HEK293 (cell line): ENCODE measurements at regions not wholly inside any gene's neighbourhood (a gene's known extent, or its start where the extent isn't known, plus 50 kb on each side); places are given as distances from the start of the nearest gene placed in this dataset.
"Not testable (repeated sequence)": the region's sequence is repeated elsewhere in the genome, so short reads cannot be mapped to it uniquely, and the experiment has no call there.

Experiments
- CTCF ChIA-PET: fragments of 350-600 bp; formaldehyde crosslinking; extraction: SDS; loops from one replicate; lab custom pipeline; 2021; ENCODE audit warnings: antibody characterized with exemption; lab: Yijun Ruan, JAX
- POLR2A ChIA-PET: fragments of 300-600 bp; formaldehyde crosslinking; extraction: SDS; loops from one replicate; lab custom pipeline; 2020; ENCODE audit warnings: antibody characterized with exemption, inconsistent platforms; lab: Yijun Ruan, JAX
- H3K27ac ChIP-seq: fragments of 200-500 bp; sonication (Bioruptor generic); 2 replicates; pipeline ENCODE4 v1.5.1; 2014; ENCODE audit warnings: low read depth, low read length, control low read depth, inconsistent platforms; ENCODE audit errors: extremely low read depth
- H3K36me3 ChIP-seq, 2 experiments: fragments of 200-500 bp in 1 of 2; sonication (Bioruptor generic) in 1 of 2; 1 replicate in 1 of 2; 2 replicates in 1 of 2; pipeline ENCODE4 v1.5.1; 2014 to 2017; ENCODE audit warnings: inconsistent platforms in 2 of 2, low read length in 2 of 2; ENCODE audit not compliant: control insufficient read depth in 2 of 2, insufficient read depth in 1 of 2
- H3K4me1 ChIP-seq: fragments of 200-500 bp; sonication (Bioruptor generic); 2 replicates; pipeline ENCODE4 v1.5.1; 2014; ENCODE audit warnings: mild to moderate bottlenecking, low read length, inconsistent platforms; ENCODE audit not compliant: control insufficient read depth, insufficient read depth
- H3K4me3 ChIP-seq: 2 replicates; pipeline ENCODE4 v1.5.1; 2011; ENCODE audit warnings: low read depth, mild to moderate bottlenecking, control low read depth, low read length, moderate library complexity
- H3K9me3 ChIP-seq: fragments of 200-500 bp; sonication (Bioruptor generic); 2 replicates; pipeline ENCODE4 v1.5.1; 2014; ENCODE audit warnings: low read depth, low read length, inconsistent platforms; ENCODE audit not compliant: control insufficient read depth, insufficient read depth
- GLI4 ChIP-seq: fragments of 450-650 bp; formaldehyde crosslinking; IDR thresholded peaks from 2 replicates; pipeline ENCODE4 v1.5.1; 2016; ENCODE audit warnings: missing biosample characterization, missing genetic modification characterization
- INSM2 ChIP-seq: fragments of 450-650 bp; formaldehyde crosslinking; IDR thresholded peaks from 2 replicates; pipeline ENCODE4 v1.5.1; 2016; ENCODE audit warnings: missing biosample characterization, missing genetic modification characterization
- MYNN ChIP-seq: fragments of 450-650 bp; formaldehyde crosslinking; IDR thresholded peaks from 2 replicates; pipeline ENCODE4 v1.5.1; 2016; ENCODE audit warnings: missing biosample characterization, missing genetic modification characterization, borderline replicate concordance
- PRDM10 ChIP-seq: fragments of 450-650 bp; formaldehyde crosslinking; IDR thresholded peaks from 2 replicates; pipeline ENCODE4 v1.5.1; 2016; ENCODE audit warnings: missing biosample characterization, missing genetic modification characterization
- REST ChIP-seq: fragments of 450-650 bp; formaldehyde crosslinking; IDR thresholded peaks from 2 replicates; pipeline ENCODE4 v1.5.1; 2016; ENCODE audit warnings: missing biosample characterization, missing genetic modification characterization
- SCRT2 ChIP-seq: fragments of 450-650 bp; formaldehyde crosslinking; IDR thresholded peaks from 2 replicates; pipeline ENCODE4 v1.5.1; 2016; ENCODE audit warnings: missing biosample characterization, missing genetic modification characterization
- YY1 ChIP-seq: fragments of 450-650 bp; formaldehyde crosslinking; IDR thresholded peaks from 2 replicates; pipeline ENCODE4 v1.5.1; 2018; ENCODE audit warnings: missing biosample characterization, missing genetic modification characterization
- ZBTB8A ChIP-seq: fragments of 450-650 bp; formaldehyde crosslinking; IDR thresholded peaks from 2 replicates; pipeline ENCODE4 v1.5.1; 2016; ENCODE audit warnings: missing biosample characterization, missing genetic modification characterization
- ZNF280C ChIP-seq: fragments of 450-650 bp; formaldehyde crosslinking; IDR thresholded peaks from 2 replicates; pipeline ENCODE4 v1.5.1; 2016; ENCODE audit warnings: missing biosample characterization, missing genetic modification characterization
- ZNF530 ChIP-seq: fragments of 450-650 bp; formaldehyde crosslinking; IDR thresholded peaks from 2 replicates; pipeline ENCODE4 v1.5.1; 2016; ENCODE audit warnings: low read depth, missing biosample characterization, missing genetic modification characterization
- ZNF692 ChIP-seq: fragments of 450-650 bp; formaldehyde crosslinking; IDR thresholded peaks from 2 replicates; pipeline ENCODE4 v1.5.1; 2016; ENCODE audit warnings: missing biosample characterization, missing genetic modification characterization

- POLR2A ChIA-PET: no interaction called here
- Histone ChIP-seq H3K4me1 (no peaks in the 10 kb centered on the region), H3K36me3 (no peaks in the 10 kb centered on the region), H3K4me3 (no peak overlapping the region), H3K9me3 (no peaks in the 10 kb centered on the region), H3K27ac (no peak overlapping the region)
- TF ChIP-seq PRDM10 (tag by site-specific recombination) (no peak), GLI4 (no peak), YY1 (tag by site-specific recombination) (no peak), ZNF530 (tag by site-specific recombination) (no peak), MYNN (no peak), ZNF280C (tag by site-specific recombination) (no peak), INSM2 (tag by site-specific recombination) (no peak), ZNF692 (tag by site-specific recombination) (no peak), SCRT2 (tag by site-specific recombination) (no peak), REST (tag by site-specific recombination) (no peak), ZBTB8A (tag by site-specific recombination) (no peak)
- CTCF ChIA-PET: no interaction called here
Measured at GRCh38 chr13:97768134-97768533, 185.3 kb upstream of the IPO5 start.

- H3K4me1 ChIP-seq, POLR2A ChIA-PET, H3K36me3 ChIP-seq, H3K27ac ChIP-seq, H3K9me3 ChIP-seq, CTCF ChIA-PET, H3K4me3 ChIP-seq: not testable (repeated sequence)
Measured at GRCh38 chr13:97770231-97770630, 183.2 kb upstream of the IPO5 start.

- H3K36me3 ChIP-seq, H3K4me1 ChIP-seq, CTCF ChIA-PET, POLR2A ChIA-PET, H3K4me3 ChIP-seq, H3K27ac ChIP-seq, H3K9me3 ChIP-seq: not testable (repeated sequence)
Measured at GRCh38 chr13:97772466-97772865, 181.0 kb upstream of the IPO5 start.

- POLR2A ChIA-PET, H3K4me1 ChIP-seq, H3K36me3 ChIP-seq, H3K9me3 ChIP-seq, H3K4me3 ChIP-seq, H3K27ac ChIP-seq: not testable (repeated sequence)
- CTCF ChIA-PET: interaction anchor here (0.6 kb wide), 1 partner anchor 12 kb away, joined by 3 read pairs; no protein-coding TSS in a partner anchor
Measured at GRCh38 chr13:97774391-97775100, 178.9 kb upstream of the IPO5 start.
